ENCODE measurements at regions not wholly inside any gene's neighbourhood (a gene's known extent, or its start where the extent isn't known, plus 50 kb on each side); places are given as distances from the start of the nearest gene placed in this dataset.

GRCh38 chr16:87199901-87200300 lies 117.3 kb downstream of the C16orf95 start:
- Mint-ChIP-seq H3K27me3 (ENCODE audit: unreplicated experiment) (peaks cover 11% of the 10 kb centered on the region), H3K36me3 (ENCODE audit: low read depth, unreplicated experiment) (no peaks in the 10 kb centered on the region), H3K27ac (ENCODE audit: unreplicated experiment) (no peak overlapping the region), H3K9me3 (ENCODE audit: unreplicated experiment) (no peaks in the 10 kb centered on the region), H3K4me1 (ENCODE audit: unreplicated experiment) (peaks cover 3% of the 10 kb centered on the region), H3K4me3 (ENCODE audit: unreplicated experiment) (no peak overlapping the region)
- no peak for DNase-seq (ENCODE audit: low spot score)
- TF ChIP-seq CTCF (IDR thresholded peaks at IDR 0.05; ENCODE audit: unreplicated experiment), result no peak

DNA sequence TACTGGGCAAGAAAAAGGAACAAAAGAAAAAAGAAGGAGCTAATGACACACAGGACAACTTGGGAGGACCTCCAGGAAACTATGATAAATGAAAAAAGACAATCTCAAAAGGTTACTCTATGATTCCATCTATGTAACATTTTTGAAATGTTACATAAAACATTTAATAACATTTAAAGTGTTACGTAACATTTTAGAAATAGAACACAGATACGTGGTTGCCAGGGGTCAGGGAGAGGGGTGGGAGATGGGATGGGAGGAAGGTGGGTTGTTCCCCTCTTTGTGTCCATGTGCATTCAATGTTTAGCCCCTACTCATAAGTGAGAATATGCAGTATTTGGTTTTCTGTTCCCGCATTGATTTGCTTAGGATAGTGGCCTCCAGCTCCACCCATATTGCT lies 116.6 kb downstream of the C16orf95 start:
- no peak overlapping the region for H3K27ac Mint-ChIP-seq (ENCODE audit: unreplicated experiment)
- H3K4me3 Mint-ChIP-seq (ENCODE audit: unreplicated experiment), result no peak overlapping the region
- DNase-seq (ENCODE audit: low spot score), result no peak
- no peak for TF ChIP-seq CTCF (IDR thresholded peaks at IDR 0.05; ENCODE audit: unreplicated experiment)
- no peaks in the 10 kb centered on the region for H3K36me3 Mint-ChIP-seq (ENCODE audit: low read depth, unreplicated experiment)
- H3K9me3 Mint-ChIP-seq (ENCODE audit: unreplicated experiment), result no peaks in the 10 kb centered on the region
- peaks cover 11% of the 10 kb centered on the region for H3K27me3 Mint-ChIP-seq (ENCODE audit: unreplicated experiment)
- peaks cover 3% of the 10 kb centered on the region for H3K4me1 Mint-ChIP-seq (ENCODE audit: unreplicated experiment)

- H3K4me3 Mint-ChIP-seq (ENCODE audit: unreplicated experiment), result no peak overlapping the region
- no peak for TF ChIP-seq CTCF (IDR thresholded peaks at IDR 0.05; ENCODE audit: unreplicated experiment)
- peaks cover 11% of the 10 kb centered on the region for H3K27me3 Mint-ChIP-seq (ENCODE audit: unreplicated experiment)
- H3K9me3 Mint-ChIP-seq (ENCODE audit: unreplicated experiment), result no peaks in the 10 kb centered on the region
- no peak overlapping the region for H3K27ac Mint-ChIP-seq (ENCODE audit: unreplicated experiment)
- no peaks in the 10 kb centered on the region for H3K36me3 Mint-ChIP-seq (ENCODE audit: low read depth, unreplicated experiment)
- DNase-seq (ENCODE audit: low spot score), result no peak
- H3K4me1 Mint-ChIP-seq (ENCODE audit: unreplicated experiment), result peaks cover 3% of the 10 kb centered on the region
Measured at GRCh38 chr16:87201052-87201451, 116.1 kb downstream of the C16orf95 start.

- no peak overlapping the region for H3K4me3 Mint-ChIP-seq (ENCODE audit: unreplicated experiment)
- H3K27me3 Mint-ChIP-seq (ENCODE audit: unreplicated experiment), result peaks cover 11% of the 10 kb centered on the region
- DNase-seq (ENCODE audit: low spot score), result no peak
- H3K27ac Mint-ChIP-seq (ENCODE audit: unreplicated experiment), result no peak overlapping the region
- H3K9me3 Mint-ChIP-seq (ENCODE audit: unreplicated experiment), result no peaks in the 10 kb centered on the region
- TF ChIP-seq CTCF (IDR thresholded peaks at IDR 0.05; ENCODE audit: unreplicated experiment), result no peak
- peaks cover 3% of the 10 kb centered on the region for H3K4me1 Mint-ChIP-seq (ENCODE audit: unreplicated experiment)
- H3K36me3 Mint-ChIP-seq (ENCODE audit: low read depth, unreplicated experiment), result no peaks in the 10 kb centered on the region
Measured at GRCh38 chr16:87201790-87202189, 115.4 kb downstream of the C16orf95 start.

- H3K36me3 Mint-ChIP-seq (ENCODE audit: low read depth, unreplicated experiment), result no peaks in the 10 kb centered on the region
- H3K27ac Mint-ChIP-seq (ENCODE audit: unreplicated experiment), result no peak overlapping the region
- no peak for DNase-seq (ENCODE audit: low spot score)
- no peak overlapping the region for H3K4me3 Mint-ChIP-seq (ENCODE audit: unreplicated experiment)
- H3K9me3 Mint-ChIP-seq (ENCODE audit: unreplicated experiment), result no peaks in the 10 kb centered on the region
- TF ChIP-seq CTCF (IDR thresholded peaks at IDR 0.05; ENCODE audit: unreplicated experiment), result no peak
- peaks cover 9% of the 10 kb centered on the region for H3K27me3 Mint-ChIP-seq (ENCODE audit: unreplicated experiment)
- H3K4me1 Mint-ChIP-seq (ENCODE audit: unreplicated experiment), result peaks cover 3% of the 10 kb centered on the region
Measured at GRCh38 chr16:87202346-87202745, 114.8 kb downstream of the C16orf95 start.

Data from endothelial cell (in vitro differentiated cells).